Lower lobe of right lung (tissue), 2 donors: ENCODE measurements at regions not wholly inside any gene's neighbourhood (a gene's known extent, or its start where the extent isn't known, plus 50 kb on each side); places are given as distances from the start of the nearest gene placed in this dataset.

Experiments
- ATAC-seq, 2 donors: fragments of 200-7000 bp; cut with Tn5 transposase; one replicate each; pipeline ENCODE4 v1.9.1; 2020 to 2022; ENCODE audit warnings: mild to moderate bottlenecking in 2 of 2, moderate library complexity in 2 of 2
- DNase-seq: peaks from one replicate; pipeline ENCODE4 v3.0.0-alpha.2; 2020
- H3K27ac ChIP-seq: fragments of 200-600 bp; one replicate; pipeline ENCODE4 v1.8.0; 2022
- H3K27me3 ChIP-seq: fragments of 200-600 bp; one replicate; pipeline ENCODE4 v1.8.0; 2022; ENCODE audit warnings: low read depth
- H3K36me3 ChIP-seq: fragments of 200-600 bp; one replicate; pipeline ENCODE4 v1.8.0; 2022; ENCODE audit warnings: mild to moderate bottlenecking
- H3K4me1 ChIP-seq: fragments of 200-600 bp; one replicate; pipeline ENCODE4 v1.8.0; 2022
- H3K4me3 ChIP-seq: fragments of 200-600 bp; one replicate; pipeline ENCODE4 v1.8.0; 2022; ENCODE audit warnings: mild to moderate bottlenecking
- H3K9me3 ChIP-seq: fragments of 200-600 bp; one replicate; pipeline ENCODE4 v1.8.0; 2022
- CTCF ChIP-seq: fragments of 200-600 bp; IDR thresholded peaks from one replicate; pipeline ENCODE4 v1.8.0; 2022; ENCODE audit warnings: antibody characterized with exemption, mild to moderate bottlenecking
- intact Hi-C: fragments of 100-400 bp; cut with DNase I; formaldehyde crosslinking; loops from one replicate; pipeline ENCODE4 v1.11.0; 2022
- donor health status: DM: no; HTN: yes; CAD: no; lungs with severe emphysema.

DNA sequence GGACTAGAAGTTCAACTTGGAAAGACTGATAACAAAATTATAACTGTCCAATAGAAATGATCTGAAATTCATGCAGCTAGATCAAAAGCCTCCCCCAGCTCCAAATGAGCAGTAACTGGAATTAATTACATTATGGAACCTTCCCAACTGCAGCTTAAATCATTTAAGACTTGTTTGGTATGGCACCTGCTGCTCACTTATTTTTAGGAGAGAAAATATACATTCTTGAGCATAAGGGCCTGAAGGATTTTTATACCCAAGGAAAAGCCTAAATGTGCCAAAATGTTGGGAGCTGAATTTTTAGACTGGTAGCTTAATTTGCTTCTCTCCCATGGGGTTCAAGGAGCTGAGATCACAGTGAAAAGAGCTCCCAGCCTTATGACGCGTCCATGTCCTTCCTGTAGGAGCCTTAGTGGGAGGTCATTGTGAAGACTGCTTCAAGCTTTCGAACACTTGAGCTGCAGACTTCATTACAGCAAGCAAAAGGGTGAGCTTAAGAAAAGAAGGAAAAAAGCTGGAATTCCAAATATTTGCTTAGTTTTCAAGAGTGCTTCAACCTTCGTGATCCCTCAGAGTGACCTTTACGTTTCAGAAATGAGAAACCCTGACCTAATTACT, 276.0 kb downstream of the DMAC1 start:
- Histone ChIP-seq H3K27ac (no peak overlapping the region), H3K9me3 (no peaks in the 10 kb centered on the region), H3K4me1 (no peaks in the 10 kb centered on the region), H3K4me3 (no peak overlapping the region), H3K27me3 (no peaks in the 10 kb centered on the region), H3K36me3 (no peaks in the 10 kb centered on the region)
- TF ChIP-seq CTCF: no peak
- peak in 1 of 2 donors; percentile 61 for ATAC-seq
- DNase-seq: no peak
- intact Hi-C loops: no loop called here

DNA sequence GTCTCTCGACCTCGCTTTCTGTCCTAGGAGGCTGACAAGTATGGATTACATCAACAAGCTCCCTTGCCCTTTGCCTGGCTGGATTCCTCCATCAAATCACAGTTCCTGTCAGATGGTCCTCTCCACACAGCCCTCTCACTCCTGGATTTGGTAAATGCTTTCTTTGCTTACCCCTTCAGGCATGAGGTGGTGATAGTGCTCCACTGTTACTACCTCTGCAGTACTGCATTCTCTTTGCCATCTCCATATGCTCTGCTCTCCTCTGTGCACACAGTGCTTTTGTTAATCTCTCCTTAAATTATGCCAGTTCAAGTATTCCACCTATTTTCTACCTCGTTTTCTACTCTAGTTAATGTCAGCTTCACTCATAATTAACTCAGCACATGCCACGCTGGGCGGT, 279.2 kb downstream of the DMAC1 start:
- Histone ChIP-seq H3K4me3 (no peak overlapping the region), H3K9me3 (no peaks in the 10 kb centered on the region), H3K27me3 (no peaks in the 10 kb centered on the region), H3K4me1 (no peaks in the 10 kb centered on the region), H3K27ac (no peak overlapping the region), H3K36me3 (no peaks in the 10 kb centered on the region)
- intact Hi-C loops: no loop called here
- DNase-seq: no peak
- no peak for ATAC-seq
- TF ChIP-seq CTCF: no peak

- no peaks in the 10 kb centered on the region for H3K27me3 ChIP-seq
- H3K4me1 ChIP-seq: no peaks in the 10 kb centered on the region
- no peak for ATAC-seq
- intact Hi-C loops: no loop called here
- no peak for DNase-seq
- no peaks in the 10 kb centered on the region for H3K36me3 ChIP-seq
- H3K9me3 ChIP-seq: no peaks in the 10 kb centered on the region
- no peak for TF ChIP-seq CTCF
- no peak overlapping the region for H3K4me3 ChIP-seq
- H3K27ac ChIP-seq: no peak overlapping the region
Observed at GRCh38 chr9:7516376-7516775, 283.2 kb downstream of the DMAC1 start.

DNA sequence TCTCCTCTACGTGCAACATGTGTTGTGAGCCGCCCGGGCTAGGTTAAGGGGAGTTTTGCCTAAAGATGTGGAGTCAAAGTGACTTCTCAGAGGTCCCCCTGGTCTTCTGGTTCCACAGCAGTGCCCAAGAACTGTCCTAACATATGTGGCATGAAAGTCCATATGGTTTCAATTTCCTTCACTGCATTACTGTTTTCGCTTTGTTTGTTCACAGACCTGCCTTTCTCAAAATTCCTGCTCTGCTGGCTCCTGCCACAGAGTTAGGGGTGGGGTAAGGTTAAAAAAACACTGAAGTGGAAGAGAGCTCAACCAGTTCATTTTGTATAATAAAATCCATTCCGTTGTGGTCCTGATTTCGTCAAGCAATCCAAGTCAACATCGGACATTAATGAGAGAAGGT, 289.4 kb downstream of the DMAC1 start:
- no peak for DNase-seq
- no peaks in the 10 kb centered on the region for H3K36me3 ChIP-seq
- no peak for ATAC-seq
- no peak for TF ChIP-seq CTCF
- H3K27me3 ChIP-seq: no peaks in the 10 kb centered on the region
- intact Hi-C loops: no loop called here
- no peaks in the 10 kb centered on the region for H3K9me3 ChIP-seq
- H3K4me1 ChIP-seq: no peaks in the 10 kb centered on the region
- no peak overlapping the region for H3K27ac ChIP-seq
- no peak overlapping the region for H3K4me3 ChIP-seq

GRCh38 chr9:7509576-7510145, 289.9 kb downstream of the DMAC1 start:
- Histone ChIP-seq H3K9me3 (no peaks in the 10 kb centered on the region), H3K4me3 (no peak overlapping the region), H3K27ac (no peak overlapping the region), H3K27me3 (no peaks in the 10 kb centered on the region), H3K4me1 (no peaks in the 10 kb centered on the region), H3K36me3 (no peaks in the 10 kb centered on the region)
- no peak for ATAC-seq
- TF ChIP-seq CTCF: no peak
- intact Hi-C loops: no loop called here
- no peak for DNase-seq
